ENCODE measurements at regions not wholly inside any gene's neighbourhood (a gene's known extent, or its start where the extent isn't known, plus 50 kb on each side); places are given as distances from the start of the nearest gene placed in this dataset.

- no peak for DNase-seq
These were observed 321.5 kb upstream of the CLINT1 start for GRCh38 chr5:158180407-158180806.

DNA sequence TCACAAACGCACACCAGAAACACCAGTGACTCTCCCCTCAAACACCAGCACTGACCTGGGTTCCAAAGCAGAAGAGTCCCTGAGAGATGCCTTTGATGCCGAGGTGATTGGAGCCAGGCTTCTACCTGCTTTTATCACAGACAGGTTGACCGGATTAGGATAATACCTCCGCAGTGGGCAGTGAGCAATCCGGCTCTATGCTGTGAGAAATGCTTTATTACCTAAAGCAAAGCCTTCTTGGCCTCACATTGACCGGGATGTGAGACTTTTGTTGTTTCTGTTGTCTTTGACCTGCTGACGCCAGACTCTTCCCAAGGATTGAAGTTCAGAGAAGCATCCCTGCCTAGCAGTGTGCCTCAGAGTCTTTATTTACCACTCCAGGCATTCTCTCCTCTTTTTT, 320.3 kb upstream of the CLINT1 start:
- no peak for DNase-seq

DNA sequence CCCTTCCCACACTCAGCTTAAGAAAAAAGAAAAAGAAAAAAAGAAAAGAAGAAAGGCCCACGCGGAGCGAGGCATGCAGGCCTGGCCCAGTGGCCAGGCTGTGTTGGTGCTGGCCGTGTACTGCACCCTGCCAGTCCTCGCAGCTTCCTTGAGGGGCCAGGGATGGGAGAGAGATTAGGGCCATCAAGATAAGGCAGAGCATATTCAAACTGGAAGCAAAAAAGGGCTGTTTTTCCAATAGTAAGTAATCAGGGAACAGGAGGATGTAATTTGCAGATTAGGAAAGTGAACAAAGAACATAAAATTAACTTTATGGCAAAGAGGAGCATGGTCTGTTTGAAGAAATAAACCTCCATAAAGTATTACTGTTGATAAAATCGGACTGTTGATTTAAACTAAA, 319.6 kb upstream of the CLINT1 start:
- peak; percentile 10 for DNase-seq

GRCh38 chr5:158177146-158177545, 318.2 kb upstream of the CLINT1 start:
- no peak for DNase-seq

- DNase-seq = peak; percentile 63
These were observed 317.1 kb upstream of the CLINT1 start for GRCh38 chr5:158175934-158176481.

GRCh38 chr5:158174918-158175851, 316.2 kb upstream of the CLINT1 start:
- peak; percentile 70 for DNase-seq

DNA sequence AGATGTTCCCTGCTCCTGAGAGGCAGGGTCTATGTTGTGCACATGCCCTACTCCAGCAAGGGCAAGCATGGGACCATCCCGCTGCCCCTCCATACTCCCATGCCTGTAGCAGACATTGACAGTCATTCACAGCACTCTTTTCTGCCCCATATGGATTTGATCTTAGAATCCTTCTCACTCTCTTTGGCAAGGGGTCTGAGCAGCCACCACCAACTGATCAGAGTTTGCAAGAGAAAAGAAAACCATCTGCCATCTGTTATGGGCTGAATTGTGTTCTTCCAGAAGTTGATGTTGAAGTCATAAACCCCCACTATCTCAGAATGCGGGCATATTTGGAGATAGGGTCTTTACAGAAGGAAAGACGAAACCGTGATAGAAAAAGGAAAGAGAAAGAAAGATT, 315.1 kb upstream of the CLINT1 start:
- no peak for DNase-seq

DNA sequence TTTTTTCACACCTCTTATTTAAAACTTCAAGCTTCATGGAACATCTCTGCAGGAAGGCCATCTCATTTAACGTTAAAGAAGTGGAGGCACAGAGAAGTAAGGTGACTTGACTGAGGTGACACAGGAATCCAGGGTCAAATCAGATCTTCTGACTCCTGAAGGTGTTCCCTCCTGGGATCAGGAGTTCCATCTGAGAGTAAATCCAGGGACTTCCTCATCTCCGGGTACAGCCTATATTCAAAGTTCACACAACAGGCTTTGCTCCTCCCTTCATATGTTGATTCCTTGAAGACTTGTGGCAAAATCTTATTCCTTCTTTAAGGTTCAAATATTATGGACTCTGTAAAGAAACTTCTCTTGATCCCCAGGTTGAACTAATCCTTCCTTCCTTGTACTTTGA, 313.1 kb upstream of the CLINT1 start:
- DNase-seq = no peak

- no peak for DNase-seq
These were observed 311.6 kb upstream of the CLINT1 start for GRCh38 chr5:158170534-158170933.

- DNase-seq = no peak
These were observed 311.1 kb upstream of the CLINT1 start for GRCh38 chr5:158170060-158170459.

DNA sequence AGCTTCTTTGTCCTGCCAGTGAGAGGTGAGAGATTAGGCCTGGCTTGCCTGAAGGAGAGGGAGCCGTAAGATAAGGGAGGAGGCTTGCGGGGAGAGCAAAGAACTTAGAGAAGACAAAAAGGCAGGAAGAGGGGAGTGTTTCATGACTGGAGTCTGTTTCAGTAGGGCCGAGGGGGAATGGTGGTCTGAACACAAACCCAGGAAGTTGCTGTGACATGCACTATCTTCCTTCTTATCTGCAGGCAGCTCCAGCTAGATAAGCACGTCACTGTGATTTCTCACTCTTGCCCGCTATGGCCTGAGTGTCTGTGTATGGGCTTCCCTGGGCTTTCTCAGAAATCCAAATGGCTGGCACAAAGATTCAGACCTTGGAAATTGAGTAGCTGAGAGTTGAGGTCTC, 307.5 kb upstream of the CLINT1 start:
- no peak for DNase-seq

DNA sequence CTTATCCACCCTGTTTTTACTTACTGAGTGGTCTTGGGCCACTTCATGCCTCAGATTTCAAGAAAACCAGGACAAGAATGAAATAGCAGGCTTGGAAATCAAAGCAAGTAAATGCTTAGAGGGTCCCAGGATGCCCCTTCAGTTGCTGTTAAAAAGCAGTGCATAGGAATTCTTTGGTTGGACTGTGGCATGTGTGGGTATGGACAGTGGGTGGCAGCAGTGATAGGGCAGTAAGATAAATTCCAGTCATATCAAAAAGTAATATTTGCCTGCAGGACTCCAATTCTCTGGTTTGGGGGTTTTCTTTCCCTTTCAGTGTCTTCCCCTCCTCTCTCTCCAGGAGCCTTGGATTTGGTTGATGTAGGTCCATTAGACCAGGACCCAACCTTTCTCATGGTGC, 306.7 kb upstream of the CLINT1 start:
- no peak for DNase-seq

- no peak for DNase-seq
These were observed 305.5 kb upstream of the CLINT1 start for GRCh38 chr5:158164296-158165047.

DNA sequence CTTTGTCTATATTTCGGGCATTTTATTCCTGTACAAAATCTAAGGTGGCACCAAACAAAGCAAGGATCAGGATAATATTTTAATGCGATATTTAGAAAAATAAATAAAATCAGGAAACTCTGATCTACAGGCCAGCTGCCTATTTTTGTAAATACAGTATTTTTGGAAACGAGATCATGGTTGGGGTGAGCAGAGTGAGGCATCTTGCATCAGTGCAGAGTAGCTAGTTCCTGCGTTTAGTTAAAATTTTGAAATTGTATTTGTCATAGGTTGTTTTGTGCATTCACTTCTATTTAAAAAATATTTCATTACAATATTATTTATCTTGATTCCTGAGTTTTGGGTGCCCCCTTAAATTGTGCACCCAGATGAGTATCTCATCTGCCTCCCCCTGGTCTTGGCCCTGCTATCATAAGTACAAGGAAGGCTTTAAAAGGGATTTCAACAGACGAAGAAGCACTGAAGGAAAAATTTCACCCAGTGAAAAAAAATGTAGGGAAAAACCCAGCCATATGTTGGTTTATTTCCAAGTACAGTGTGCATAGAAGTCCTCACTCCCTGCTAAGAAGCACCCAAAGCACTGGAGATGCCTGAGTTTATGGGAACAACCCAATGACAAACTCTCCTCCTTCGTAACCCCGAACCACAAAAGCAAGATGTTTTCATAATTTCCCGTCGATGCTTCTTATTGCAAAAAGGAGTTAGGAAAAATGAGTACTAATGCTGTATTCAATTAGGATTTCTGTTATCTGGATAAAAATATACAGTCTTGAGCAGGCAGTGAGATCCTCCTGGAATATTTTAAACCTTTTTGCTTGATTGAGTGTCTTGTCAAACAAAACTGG, 304.7 kb upstream of the CLINT1 start:
- no peak for DNase-seq

DNA sequence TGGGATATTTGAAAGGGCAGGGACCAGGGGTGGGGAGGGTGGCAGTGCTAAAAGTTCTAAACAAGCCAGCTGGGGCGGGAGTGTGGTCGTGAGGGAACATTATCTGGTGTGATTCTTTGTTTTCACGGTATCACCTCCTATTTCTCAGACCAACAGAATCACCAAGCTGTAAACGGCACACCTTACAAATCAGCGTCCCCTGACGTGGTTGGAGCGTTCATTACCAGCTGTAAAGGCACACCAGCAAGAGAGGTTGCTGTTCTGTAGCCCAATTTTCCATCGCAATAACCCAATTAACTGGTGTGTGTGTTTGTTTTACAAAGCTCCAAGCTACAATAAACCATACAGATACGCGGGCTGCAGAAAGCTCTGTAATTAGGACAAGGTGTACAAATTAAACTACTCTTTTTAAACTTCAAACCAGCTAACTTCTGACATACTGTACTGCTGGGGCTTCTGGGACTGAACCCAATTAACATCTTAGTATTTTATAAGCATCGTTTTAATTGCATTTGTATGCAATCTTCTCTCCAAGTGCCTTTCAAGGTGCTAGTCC, 303.6 kb upstream of the CLINT1 start:
- DNase-seq = no peak

GRCh38 chr5:158162026-158162425, 303.1 kb upstream of the CLINT1 start:
- DNase-seq = no peak

DNA sequence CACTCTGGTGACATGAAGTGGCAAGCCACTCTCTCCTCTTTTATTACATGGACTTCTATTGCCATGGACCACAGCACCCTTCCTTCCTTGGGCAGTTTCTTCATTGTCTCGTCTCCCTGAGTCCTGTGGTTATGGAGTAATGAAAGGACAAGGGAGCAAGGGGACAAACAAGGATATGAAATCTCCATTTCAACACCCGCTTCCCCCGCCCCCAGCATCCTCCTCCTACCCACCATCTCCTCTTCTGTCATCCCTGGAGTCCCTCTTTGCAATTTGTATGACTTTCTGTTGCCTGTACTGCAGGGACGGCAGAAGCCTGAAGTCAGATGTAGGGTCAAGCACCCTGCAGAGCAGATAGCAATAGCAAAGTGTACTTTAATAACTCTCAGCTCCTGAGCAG, 300.7 kb upstream of the CLINT1 start:
- DNase-seq = no peak

DNA sequence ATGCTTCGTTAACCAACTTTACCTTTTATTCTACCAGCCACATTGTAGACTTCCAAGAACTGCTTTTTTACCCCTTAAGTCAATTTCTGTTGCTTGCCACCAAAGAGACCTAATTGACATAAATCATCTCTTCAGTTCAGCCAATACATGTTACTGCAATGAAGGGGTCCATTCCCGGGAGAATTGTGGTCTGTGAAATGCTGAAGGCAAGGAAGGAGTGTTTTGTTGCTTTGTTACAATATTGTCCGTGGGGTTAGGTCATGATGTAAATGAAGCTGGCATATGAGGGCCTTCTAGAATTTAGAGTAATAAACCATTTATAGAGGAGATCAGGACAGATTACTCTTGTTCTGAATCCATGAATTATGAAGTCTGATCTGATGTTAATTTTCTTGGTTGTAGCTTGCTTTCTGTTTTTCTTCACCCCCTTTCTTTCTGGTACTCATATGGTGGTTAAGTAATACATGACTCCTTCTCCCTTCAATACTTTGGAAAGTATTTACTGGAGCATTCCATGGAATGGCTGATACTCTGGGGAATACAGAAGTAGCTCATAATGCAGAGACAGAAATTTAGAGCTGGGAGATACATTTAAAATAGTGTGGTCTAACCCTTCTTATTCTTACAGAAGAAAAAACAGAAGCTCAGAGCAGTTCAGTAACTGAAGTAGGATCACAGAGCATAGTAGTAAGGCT, 297.0 kb upstream of the CLINT1 start:
- no peak for DNase-seq

DNA sequence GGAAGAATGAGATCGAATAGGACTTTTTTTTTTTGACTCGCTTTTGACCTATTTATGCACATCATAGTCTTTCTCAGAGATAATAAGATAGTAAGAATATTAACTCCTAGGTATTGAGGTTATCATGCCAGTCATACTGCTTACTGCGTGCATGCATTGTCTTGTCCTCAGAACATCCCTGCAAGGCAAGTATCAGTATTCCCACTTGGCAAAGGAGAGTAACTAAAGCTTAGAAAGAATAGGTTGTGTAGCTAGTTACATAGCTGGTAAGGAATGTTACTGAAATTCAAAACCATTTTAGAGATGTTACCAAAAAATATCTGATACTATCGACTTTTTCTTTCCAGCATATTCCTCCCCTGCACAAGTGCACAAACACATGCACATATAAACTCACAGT, 296.1 kb upstream of the CLINT1 start:
- no peak for DNase-seq

DNA sequence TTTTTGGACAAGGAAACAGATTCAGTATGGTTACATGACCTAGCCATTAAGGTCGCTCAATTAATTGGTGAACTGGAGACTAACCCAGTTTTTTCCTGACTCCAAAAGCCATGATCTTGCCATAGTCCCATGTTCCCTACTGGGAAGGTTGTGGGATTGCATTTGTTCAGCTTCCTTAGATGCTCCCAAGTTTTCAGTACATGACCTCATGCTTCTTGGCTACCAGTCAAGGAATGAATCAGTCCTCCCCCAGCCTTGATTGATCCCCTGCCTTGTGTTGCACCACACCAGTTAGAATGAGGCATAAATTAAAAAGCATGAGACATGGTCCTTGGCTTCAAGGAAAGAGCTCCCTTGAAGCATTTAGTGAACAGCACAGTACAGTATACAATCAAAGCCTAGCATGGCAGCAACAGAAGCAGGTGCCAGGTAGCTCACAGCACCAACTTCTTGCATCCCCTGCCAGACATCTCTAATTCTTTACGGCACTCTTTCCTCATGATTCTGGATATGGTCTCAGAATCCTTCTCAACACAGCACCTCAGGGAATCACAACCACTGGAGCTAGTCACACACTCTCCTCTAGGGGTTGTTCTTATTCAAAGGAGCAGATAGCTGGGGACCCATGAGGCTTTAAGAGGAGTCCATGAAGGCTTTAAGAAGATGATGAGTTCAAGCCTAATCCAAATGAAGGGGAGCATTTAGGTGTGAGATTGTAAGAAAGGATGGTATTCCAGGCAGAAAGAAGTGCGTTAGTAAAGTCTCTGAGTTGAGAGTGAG, 295.5 kb upstream of the CLINT1 start:
- no peak for DNase-seq

DNA sequence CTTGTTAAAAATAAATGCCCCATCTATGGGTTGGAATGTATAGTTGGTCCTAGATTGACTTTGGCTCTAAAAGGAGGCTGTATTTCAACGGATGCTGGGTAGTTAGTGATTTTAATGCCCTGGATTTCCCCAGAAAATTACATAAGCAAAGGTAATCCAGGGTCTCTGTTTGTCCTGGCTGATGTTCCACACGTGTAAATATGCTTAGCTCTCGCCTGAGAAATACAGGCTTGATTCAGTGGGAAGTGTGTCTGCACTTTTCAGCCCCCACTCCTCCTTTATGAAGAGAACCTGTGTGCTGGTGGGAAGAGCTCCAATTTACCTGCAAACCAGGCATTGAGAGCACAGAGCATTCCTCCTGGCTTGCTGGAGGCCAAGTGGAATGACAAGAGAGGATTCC, 294.6 kb upstream of the CLINT1 start:
- no peak for DNase-seq
